ENCODE measurements at regions not wholly inside any gene's neighbourhood (a gene's known extent, or its start where the extent isn't known, plus 50 kb on each side); places are given as distances from the start of the nearest gene placed in this dataset.

- no peak for TF ChIP-seq CTCF (IDR thresholded peaks at IDR 0.05)
- TF ChIP-seq POLR2A (IDR thresholded peaks at IDR 0.05), result no peak
Measured at GRCh38 chr16:80910434-80910833, 96.3 kb downstream of the CMC2 start.

Measured in adrenal gland (tissue), 5 donors.